AG09319 (cell line): ENCODE measurements at regions not wholly inside any gene's neighbourhood (a gene's known extent, or its start where the extent isn't known, plus 50 kb on each side); places are given as distances from the start of the nearest gene placed in this dataset.
"Not testable (repeated sequence)": the region's sequence is repeated elsewhere in the genome, so short reads cannot be mapped to it uniquely, and the experiment has no call there.

Experiments
- DNase-seq: peaks from one replicate; pipeline ENCODE4 v3.0.0-alpha.2; 2010; ENCODE audit warnings: low read depth; ENCODE audit errors: extremely low read depth
- TF ChIP-seq, protein P1 (sequence below): IDR thresholded peaks from 2 replicates; pipeline ENCODE4 v1.5.1; 2011; ENCODE audit warnings: low read depth, mild to moderate bottlenecking, inconsistent platforms, low read length, moderate library complexity

DNA sequence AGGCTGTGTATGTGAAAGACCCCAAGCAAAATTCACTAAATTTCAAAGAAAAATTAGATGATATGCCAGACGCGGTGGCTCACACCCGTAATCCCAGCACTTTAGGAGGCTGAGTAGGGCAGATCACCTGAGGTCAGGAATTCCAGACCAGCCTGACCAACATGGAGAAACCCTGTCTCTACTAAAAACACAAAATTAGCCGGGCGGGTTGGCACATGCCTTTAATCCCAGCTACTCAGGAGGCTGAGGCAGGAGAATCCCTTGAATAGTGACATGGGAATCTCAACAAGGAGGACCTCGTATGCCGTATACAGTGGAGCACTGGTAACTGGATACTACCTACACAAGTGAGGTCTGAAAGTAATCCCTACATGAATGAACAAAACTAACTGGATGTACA, 92.7 kb upstream of the JARID2 start:
- TF ChIP-seq, protein P1, sequence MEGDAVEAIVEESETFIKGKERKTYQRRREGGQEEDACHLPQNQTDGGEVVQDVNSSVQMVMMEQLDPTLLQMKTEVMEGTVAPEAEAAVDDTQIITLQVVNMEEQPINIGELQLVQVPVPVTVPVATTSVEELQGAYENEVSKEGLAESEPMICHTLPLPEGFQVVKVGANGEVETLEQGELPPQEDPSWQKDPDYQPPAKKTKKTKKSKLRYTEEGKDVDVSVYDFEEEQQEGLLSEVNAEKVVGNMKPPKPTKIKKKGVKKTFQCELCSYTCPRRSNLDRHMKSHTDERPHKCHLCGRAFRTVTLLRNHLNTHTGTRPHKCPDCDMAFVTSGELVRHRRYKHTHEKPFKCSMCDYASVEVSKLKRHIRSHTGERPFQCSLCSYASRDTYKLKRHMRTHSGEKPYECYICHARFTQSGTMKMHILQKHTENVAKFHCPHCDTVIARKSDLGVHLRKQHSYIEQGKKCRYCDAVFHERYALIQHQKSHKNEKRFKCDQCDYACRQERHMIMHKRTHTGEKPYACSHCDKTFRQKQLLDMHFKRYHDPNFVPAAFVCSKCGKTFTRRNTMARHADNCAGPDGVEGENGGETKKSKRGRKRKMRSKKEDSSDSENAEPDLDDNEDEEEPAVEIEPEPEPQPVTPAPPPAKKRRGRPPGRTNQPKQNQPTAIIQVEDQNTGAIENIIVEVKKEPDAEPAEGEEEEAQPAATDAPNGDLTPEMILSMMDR: no peak
- no peak for DNase-seq

DNA sequence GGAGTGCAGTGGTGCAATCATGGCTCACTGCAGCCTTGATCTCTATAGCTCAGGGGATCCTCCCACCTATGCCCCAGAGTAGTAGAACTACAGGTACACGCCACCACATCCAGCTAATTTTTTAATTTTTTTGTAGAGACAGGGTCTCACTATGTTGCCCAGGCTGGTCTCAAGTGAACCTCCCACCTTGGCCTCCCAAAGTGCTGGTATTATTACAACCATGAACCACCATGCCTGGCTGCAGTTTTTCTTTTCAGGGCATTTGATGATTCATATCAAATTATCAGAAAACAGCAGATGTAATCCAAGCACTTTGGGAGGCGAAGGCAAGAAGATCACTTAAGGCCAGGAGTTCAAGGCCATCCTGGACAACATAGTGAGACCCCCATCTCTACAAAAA, 88.4 kb upstream of the JARID2 start:
- TF ChIP-seq, protein P1: no peak
- DNase-seq: no peak

DNA sequence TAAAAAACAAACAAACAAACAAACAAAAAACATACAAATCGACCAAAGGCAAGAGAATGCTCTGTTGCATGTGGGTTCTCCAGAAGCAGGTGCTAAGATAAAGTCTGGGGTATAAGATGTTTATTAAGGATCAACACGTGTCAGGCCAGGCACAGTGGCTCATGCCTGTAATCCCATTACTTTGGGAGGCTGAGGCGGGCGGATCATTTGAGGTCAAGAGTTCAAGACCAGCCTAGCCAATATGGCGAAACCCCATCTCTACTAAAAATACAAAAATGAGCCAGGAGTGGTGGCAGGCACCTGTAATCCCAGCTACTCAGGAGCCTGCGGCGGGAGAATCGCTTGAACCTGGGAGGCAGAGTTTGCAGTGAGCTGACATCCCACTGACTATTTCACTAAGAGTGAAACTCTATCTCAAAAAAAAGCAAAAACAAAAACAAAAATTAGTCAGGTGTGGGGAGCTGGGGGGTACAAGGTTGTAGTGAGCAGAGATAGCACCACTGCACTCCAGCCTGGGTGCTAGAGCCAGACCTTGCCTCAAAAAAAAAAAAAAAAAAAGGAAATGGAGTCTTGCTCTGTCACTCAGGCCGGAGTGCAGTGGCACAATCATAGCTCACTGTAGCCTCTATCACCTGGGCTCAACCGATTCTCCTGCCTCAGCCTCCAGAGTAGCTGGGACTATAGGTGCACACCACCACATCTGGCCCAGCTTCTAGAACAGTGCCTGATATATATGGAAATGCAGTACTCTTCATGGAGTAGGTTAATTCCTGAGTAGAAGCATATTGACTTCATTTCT, 86.8 kb upstream of the JARID2 start:
- TF ChIP-seq, protein P1: no peak
- DNase-seq: no peak

DNA sequence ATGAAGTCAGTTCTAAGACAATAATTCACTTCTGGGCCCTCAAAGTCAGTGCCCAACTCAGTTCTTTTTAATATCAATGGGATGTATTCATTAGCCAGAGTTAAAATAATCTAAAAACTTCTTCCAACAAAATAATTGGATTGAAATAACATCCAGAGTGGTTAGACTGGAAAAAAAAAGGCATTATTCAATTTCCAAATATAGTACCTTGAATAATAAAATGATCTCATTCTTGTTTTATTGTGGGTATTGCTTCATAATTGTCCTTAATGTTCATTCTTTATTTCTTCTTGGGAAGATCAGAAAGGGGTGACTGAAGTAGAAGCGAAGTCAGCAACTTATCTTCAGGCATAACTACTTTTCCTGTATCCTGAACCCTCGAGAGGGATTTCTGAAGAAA, 85.1 kb upstream of the JARID2 start:
- TF ChIP-seq, protein P1: no peak
- no peak for DNase-seq

DNA sequence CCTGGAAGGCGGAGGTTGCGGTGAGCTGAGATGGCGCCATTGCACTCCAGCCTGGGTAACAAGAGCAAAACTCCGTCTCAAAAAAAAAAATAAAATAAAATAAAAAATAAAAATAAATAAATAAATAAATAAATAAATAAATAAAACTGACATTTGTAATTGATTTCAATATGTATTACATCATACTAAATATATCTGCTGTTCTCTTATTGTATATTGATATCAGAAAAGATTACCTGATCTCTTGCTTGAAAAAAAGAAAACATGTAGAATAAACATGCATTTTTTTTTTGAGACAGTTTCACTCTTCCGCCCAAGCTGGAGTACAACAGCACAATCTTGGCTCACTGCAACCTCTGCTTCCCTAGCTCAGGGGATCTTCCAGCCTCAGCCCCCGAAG, 81.0 kb upstream of the JARID2 start:
- not testable (repeated sequence) for DNase-seq

DNA sequence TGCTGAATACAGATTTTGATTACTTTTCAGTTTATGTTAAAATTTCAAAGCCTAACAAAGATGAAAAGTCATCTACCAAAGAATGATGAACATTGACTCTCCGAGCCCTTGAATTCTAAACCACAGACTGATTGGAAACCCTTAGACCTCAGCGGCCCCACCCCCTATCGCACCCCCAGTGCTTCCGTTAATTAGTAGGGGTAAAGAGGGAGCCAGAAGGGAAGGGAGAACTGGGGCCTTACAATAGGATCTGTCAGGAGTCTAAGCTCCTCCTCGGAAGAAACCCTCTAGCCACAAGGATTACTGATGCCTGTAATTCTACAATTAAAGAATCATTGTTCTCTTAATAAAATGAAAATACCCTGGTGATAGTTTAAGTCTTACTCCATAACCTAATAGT, 79.7 kb upstream of the JARID2 start:
- no peak for DNase-seq
- TF ChIP-seq, protein P1: no peak

DNA sequence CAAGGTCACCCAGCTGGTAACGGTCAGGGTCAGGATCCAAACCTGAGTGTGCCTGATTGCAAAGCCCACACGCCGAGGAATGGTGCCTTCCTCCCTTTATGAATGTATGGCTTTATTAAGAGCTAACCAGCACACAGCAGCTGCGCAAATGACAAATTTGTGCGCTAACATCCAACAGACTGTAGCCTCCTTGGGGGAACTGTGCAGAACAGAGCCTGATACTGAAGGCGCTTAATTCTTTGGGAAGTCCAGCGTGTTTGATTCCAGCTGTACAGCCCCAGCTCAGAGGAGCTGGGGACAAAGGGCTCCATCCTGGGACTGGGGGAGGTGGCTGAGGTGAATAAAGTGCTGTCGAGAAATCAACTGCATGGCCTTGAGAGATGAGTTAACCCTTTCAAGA, 75.7 kb upstream of the JARID2 start:
- no peak for DNase-seq
- TF ChIP-seq, protein P1: no peak

DNA sequence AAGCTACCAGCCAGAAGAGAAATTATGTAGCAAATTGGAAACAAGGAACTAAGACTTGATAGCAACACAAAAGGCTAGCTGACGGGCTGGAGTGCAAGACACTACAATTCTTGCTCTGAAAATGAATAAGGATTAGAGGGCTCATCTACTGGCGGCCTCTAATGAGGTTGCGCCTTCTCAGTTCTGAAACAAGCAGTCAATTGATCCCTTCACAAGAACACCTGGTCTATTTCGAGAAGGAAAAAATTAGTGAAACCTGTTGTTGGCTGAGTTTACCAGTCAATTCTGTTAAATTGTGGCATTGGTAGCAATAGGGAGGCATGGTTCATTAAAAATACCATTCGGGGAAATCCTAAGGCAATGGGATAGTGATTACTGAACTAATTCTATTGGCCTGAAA, 74.8 kb upstream of the JARID2 start:
- DNase-seq: no peak
- TF ChIP-seq, protein P1: no peak
